ENCODE measurements at regions not wholly inside any gene's neighbourhood (a gene's known extent, or its start where the extent isn't known, plus 50 kb on each side); places are given as distances from the start of the nearest gene placed in this dataset.

DNA sequence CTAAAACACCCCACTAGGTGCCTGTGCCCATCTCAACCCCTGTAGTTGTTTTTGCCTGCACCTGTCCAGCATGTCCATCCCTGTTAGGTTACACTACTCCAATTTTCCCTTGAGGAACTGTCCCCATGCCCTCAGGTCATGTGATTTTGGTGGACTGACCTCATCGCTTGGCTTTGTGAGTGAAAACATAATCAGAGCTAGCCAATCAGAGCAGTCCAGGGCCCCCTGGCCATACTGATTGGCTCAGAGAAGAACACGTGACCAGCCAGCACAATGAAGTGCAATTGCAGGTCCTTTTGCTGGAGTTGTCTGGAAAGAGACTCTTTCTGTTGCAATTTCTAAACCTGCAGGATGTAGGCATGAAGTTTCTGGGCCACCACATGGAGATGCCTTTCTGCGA, 303.3 kb upstream of the PROX1 start:
- DNase-seq (ENCODE audit: low read depth), result no peak
- TF ChIP-seq, protein P1, sequence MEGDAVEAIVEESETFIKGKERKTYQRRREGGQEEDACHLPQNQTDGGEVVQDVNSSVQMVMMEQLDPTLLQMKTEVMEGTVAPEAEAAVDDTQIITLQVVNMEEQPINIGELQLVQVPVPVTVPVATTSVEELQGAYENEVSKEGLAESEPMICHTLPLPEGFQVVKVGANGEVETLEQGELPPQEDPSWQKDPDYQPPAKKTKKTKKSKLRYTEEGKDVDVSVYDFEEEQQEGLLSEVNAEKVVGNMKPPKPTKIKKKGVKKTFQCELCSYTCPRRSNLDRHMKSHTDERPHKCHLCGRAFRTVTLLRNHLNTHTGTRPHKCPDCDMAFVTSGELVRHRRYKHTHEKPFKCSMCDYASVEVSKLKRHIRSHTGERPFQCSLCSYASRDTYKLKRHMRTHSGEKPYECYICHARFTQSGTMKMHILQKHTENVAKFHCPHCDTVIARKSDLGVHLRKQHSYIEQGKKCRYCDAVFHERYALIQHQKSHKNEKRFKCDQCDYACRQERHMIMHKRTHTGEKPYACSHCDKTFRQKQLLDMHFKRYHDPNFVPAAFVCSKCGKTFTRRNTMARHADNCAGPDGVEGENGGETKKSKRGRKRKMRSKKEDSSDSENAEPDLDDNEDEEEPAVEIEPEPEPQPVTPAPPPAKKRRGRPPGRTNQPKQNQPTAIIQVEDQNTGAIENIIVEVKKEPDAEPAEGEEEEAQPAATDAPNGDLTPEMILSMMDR (IDR thresholded peaks at IDR 0.05; ENCODE audit: insufficient read depth, low read depth, low read length), result no peak
- no peak overlapping the region for H3K4me3 ChIP-seq (ENCODE audit: low read depth, low read length)

DNA sequence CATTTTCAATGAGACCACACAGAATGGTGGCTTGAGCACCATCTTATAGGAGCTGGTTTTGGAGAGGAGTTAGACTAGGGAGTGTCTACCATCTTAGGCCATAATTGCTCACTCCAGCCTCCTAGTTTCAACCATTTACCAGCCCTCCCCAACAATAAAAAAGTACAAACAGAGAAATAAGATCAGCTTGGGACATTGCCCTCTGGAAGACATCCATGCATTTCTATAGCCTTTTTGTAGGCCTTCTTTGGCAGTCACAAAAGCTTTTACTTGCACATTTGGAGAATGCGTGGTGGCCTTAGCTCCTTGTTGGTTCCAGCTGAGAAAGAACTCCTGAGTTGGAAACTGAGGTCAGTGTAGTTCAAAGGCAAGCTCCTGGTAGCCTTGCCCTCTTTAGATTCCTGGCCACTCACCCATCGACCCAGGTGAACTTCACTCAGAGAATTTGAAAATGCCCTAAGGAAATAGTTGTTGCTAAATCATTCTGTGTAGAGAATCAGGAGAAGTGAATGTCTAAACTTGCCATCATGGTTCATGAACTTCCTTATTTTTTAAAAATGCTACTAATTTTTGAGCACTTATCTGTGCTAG, 301.7 kb upstream of the PROX1 start:
- no peak for DNase-seq (ENCODE audit: low read depth)
- TF ChIP-seq, protein P1 (IDR thresholded peaks at IDR 0.05; ENCODE audit: insufficient read depth, low read depth, low read length), result no peak
- H3K4me3 ChIP-seq (ENCODE audit: low read depth, low read length), result no peak overlapping the region

DNA sequence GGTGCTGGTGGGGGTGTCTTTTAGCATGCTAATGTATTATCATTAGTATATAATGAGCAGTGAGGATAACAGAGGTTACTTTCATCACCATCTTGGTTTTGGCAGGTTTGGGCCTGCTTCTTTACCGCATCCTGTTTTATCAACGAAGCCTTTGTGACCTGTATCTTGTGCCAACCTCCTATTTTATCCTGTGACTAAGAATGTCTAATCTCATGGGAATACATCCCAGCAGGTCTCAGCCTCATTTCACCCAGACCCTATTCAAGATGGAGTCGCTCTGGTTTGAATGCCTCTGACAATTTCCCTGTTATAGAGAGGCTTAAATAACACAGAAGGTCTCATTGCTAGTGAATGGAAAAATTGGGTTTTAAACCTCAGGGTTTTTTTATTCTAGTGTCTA, 300.8 kb upstream of the PROX1 start:
- H3K4me3 ChIP-seq (ENCODE audit: low read depth, low read length), result no peak overlapping the region
- no peak for DNase-seq (ENCODE audit: low read depth)
- TF ChIP-seq, protein P1 (IDR thresholded peaks at IDR 0.05; ENCODE audit: insufficient read depth, low read depth, low read length), result no peak

DNA sequence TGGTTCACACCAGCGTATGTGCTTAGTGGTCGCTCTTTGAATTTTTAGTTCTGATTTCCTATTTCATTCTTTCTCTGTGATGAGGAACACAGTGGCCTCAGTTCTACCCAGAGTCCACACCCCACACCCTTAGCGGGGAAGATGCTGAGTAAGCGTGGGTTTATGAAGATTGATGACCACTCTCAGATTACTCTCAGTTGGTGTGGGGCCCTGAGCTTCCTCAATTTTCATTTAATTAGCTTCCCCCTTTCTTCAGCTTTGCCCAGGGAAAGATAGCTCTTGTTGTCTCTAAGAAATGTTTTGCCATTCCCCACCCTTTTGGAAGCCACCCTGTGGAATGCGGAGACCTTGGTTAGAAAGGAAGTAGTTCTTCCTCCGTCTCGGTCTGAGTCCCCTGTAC, 299.9 kb upstream of the PROX1 start:
- TF ChIP-seq, protein P1 (IDR thresholded peaks at IDR 0.05; ENCODE audit: insufficient read depth, low read depth, low read length), result no peak
- no peak for DNase-seq (ENCODE audit: low read depth)
- H3K4me3 ChIP-seq (ENCODE audit: low read depth, low read length), result no peak overlapping the region

DNA sequence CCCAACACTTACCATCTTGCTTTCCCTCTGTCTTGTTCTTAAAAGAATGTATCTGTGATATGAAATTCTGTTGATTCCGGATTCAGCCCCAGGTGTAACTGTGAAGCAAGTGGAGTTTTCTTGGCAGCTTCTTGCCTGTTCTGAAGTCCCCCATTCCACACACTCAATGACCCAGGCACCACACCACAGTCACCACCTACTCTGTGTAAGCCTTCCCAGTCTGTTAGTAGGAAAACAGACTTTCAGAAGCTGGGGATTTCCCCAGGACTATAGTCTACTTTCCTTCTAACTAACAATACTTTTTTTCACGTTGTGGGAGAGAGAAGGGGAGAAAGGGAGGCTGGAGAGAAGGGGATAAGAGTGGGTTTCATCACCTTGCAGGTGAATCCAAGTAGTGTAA, 299.1 kb upstream of the PROX1 start:
- TF ChIP-seq, protein P1 (IDR thresholded peaks at IDR 0.05; ENCODE audit: insufficient read depth, low read depth, low read length), result no peak
- no peak overlapping the region for H3K4me3 ChIP-seq (ENCODE audit: low read depth, low read length)
- no peak for DNase-seq (ENCODE audit: low read depth)

DNA sequence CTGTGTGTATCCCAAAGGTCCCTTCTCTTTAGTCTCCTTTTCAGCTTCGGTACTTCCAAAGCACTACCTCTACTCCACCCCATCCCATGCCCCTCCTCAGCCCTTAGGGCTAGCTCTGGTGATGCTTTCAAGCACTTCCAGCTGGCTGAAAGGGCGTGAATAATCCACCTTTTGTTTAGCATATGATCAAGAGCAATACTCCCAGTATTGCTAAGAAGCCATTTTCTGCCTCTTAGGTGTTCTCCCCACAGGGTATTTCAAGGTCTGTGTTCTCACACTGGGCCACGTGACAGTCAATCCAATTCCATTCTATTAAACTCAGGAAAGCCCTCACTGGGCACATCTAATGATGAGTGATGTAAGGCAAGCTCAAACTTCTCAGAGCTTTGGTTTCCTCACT, 298.5 kb upstream of the PROX1 start:
- no peak overlapping the region for H3K4me3 ChIP-seq (ENCODE audit: low read depth, low read length)
- DNase-seq (ENCODE audit: low read depth), result no peak

More for the DNA sequence above, 298.5 kb upstream of the PROX1 start:
- TF ChIP-seq, protein P1 (IDR thresholded peaks at IDR 0.05; ENCODE audit: insufficient read depth, low read depth, low read length), result no peak
